Stomach (tissue), 4 donors: ENCODE measurements at regions not wholly inside any gene's neighbourhood (a gene's known extent, or its start where the extent isn't known, plus 50 kb on each side); places are given as distances from the start of the nearest gene placed in this dataset.

Experiments
- POLR2AphosphoS5 ChIP-seq, 3 donors: sonication (generic); formaldehyde crosslinking; IDR thresholded peaks; one replicate each; pipeline ENCODE4 v1.6.1; 2016; ENCODE audit warnings: antibody characterized with exemption in 3 of 3
- TF ChIP-seq, protein P1 (sequence below), 7 experiments: fragments of 450-650 bp in 4 of 7; fragments of 200-600 bp in 3 of 7; sonication (generic) in 3 of 7; IDR thresholded peaks; one replicate each; pipeline ENCODE4 v1.5.1; 2016 to 2019; ENCODE audit warnings: antibody characterized with exemption in 7 of 7, control low read depth in 2 of 7, mild to moderate bottlenecking in 1 of 7

DNA sequence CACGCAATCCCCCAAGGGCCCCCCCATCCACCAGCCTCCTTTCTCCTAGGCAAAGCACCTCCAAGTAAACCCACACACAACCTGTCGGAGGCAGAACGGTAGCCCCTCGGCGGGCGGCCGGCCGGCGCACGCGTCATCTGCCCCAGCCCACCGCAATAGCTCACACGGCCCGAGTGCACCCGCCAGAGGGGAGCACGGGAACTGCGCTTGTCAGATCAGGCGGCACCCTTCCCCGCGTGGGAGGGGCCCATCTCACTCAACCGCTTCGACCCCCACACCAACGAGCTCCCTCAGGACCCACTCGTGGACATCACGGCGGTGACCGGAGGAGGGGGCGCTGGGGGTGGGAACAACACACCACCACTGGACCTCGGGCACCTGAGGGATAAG, 767.9 kb upstream of the DEFB115 start:
- TF ChIP-seq, protein P1, sequence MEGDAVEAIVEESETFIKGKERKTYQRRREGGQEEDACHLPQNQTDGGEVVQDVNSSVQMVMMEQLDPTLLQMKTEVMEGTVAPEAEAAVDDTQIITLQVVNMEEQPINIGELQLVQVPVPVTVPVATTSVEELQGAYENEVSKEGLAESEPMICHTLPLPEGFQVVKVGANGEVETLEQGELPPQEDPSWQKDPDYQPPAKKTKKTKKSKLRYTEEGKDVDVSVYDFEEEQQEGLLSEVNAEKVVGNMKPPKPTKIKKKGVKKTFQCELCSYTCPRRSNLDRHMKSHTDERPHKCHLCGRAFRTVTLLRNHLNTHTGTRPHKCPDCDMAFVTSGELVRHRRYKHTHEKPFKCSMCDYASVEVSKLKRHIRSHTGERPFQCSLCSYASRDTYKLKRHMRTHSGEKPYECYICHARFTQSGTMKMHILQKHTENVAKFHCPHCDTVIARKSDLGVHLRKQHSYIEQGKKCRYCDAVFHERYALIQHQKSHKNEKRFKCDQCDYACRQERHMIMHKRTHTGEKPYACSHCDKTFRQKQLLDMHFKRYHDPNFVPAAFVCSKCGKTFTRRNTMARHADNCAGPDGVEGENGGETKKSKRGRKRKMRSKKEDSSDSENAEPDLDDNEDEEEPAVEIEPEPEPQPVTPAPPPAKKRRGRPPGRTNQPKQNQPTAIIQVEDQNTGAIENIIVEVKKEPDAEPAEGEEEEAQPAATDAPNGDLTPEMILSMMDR (IDR thresholded peaks at IDR 0.05): no peak
- no peak for TF ChIP-seq POLR2AphosphoS5 (IDR thresholded peaks at IDR 0.05)
